Panc1 (cell line): ENCODE measurements at regions not wholly inside any gene's neighbourhood (a gene's known extent, or its start where the extent isn't known, plus 50 kb on each side); places are given as distances from the start of the nearest gene placed in this dataset.
A peak's percentile ranks its signal among the peaks of the same experiment; 100 is the strongest.
"Not testable (repeated sequence)": the region's sequence is repeated elsewhere in the genome, so short reads cannot be mapped to it uniquely, and the experiment has no call there.

Experiments
- ATAC-seq: fragments of 200-7000 bp; cut with Tn5 transposase; 2 replicates; pipeline ENCODE4 v1.9.1; 2020; ENCODE audit warnings: mild to moderate bottlenecking, moderate library complexity
- BruUV-seq: library from RNA; stranded (reverse); fragments of 400-500 nt; replicated peaks from 2 replicates; lab custom pipeline; 2021; lab: Mats Ljungman, UMichigan
- CTCF ChIA-PET: fragments of 300-600 bp; sonication (Branson Sonifier 250); formaldehyde crosslinking; loops from one replicate; lab custom pipeline; 2022; ENCODE audit warnings: antibody characterized with exemption; lab: Charles Lee
- POLR2A ChIA-PET: fragments of 300-600 bp; sonication (Branson Sonifier 250); formaldehyde crosslinking; loops from one replicate; lab custom pipeline; 2022; ENCODE audit warnings: antibody characterized with exemption; lab: Charles Lee
- DNase-seq: peaks from one replicate; pipeline ENCODE4 v3.0.0-alpha.2; 2010; ENCODE audit warnings: low read depth, low spot score
- H3K27ac ChIP-seq: 2 replicates; pipeline ENCODE4 v1.5.1; 2011; ENCODE audit warnings: mild to moderate bottlenecking, low read length, inconsistent platforms
- H3K27me3 ChIP-seq: fragments of 200-500 bp; sonication (Bioruptor generic); 2 replicates; pipeline ENCODE4 v1.6.0; 2014; ENCODE audit warnings: low read length, inconsistent platforms; ENCODE audit not compliant: control insufficient read depth, insufficient read depth
- H3K36me3 ChIP-seq: fragments of 200-500 bp; sonication (Bioruptor generic); 2 replicates; pipeline ENCODE4 v1.5.1; 2014; ENCODE audit warnings: inconsistent platforms, mild to moderate bottlenecking, low read length, moderate library complexity; ENCODE audit not compliant: control insufficient read depth, insufficient read depth
- H3K4me1 ChIP-seq: 2 replicates; pipeline ENCODE4 v1.5.1; 2011; ENCODE audit warnings: inconsistent platforms, mild to moderate bottlenecking, low read length, moderate library complexity; ENCODE audit not compliant: control insufficient read depth, insufficient read depth
- H3K4me3 ChIP-seq, 2 experiments: 2 replicates each; pipeline ENCODE4 v1.5.1; 2011 to 2012; ENCODE audit warnings: low read depth in 2 of 2, low read length in 2 of 2, mild to moderate bottlenecking in 2 of 2, inconsistent platforms in 1 of 2, moderate library complexity in 1 of 2
- H3K9me3 ChIP-seq: fragments of 200-500 bp; sonication (Bioruptor generic); 2 replicates; pipeline ENCODE4 v1.5.1; 2014; ENCODE audit warnings: low read depth, mild to moderate bottlenecking, inconsistent platforms, low read length, moderate library complexity; ENCODE audit not compliant: control insufficient read depth, insufficient read depth
- in situ Hi-C: cut with HindIII; loops from 2 replicates; pipeline ENCODE4 v1.10.0; 2016; ENCODE audit warnings: low sequenced_read_pairs, low pct_unique_long_range_greater_than_20kb
- intact Hi-C: fragments of 100-400 bp; cut with micrococcal nuclease; formaldehyde crosslinking; loops from one replicate; pipeline ENCODE4 v1.10.0; 2022; ENCODE audit not compliant: unreplicated experiment

DNA sequence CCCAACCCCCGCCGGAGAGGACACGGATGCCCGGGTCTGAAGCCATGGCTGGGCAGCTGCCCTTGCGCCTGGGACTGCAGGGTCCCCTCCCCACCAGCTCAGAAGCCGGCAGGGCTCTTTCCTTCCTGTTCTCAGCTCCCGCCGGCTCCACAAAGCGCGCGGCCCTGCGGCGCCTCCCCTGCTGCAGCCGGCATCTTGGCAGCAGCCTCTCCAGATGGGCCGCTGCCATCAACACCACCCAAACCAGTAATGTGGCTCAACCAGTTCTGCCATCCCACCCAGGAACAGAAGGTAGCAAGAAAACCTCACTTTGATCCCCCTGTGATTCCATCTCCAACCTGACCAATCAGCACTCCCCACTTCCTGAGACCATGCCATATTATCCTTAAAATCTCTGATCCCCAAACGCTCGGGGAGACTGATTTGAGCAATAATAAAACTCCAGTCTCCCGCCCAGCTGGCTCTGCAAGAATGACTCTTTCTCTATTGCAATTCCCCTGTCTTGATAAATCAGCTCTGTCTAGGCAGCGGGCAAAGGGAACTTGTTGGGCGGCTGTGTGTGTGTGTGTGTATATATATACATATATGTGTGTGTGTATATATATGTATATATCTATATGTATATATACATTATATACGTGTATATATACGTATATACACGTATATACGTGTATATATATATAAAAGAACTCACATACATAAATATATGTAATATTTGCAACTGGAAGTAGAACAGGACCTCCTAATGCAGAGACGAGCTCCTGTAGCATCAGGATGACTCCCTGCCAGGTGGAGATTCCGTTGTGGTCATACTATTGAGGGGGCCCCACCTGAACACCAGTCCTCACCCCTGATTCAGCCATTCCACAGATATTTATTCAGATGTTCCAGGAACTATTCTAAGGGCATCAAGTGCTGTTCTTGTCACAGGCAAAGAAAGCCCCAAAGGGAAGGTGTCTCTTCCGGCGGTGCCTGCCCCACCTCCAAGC is 1674.9 kb downstream of the SPATA31A7 start:
- H3K9me3 ChIP-seq, intact Hi-C loops, DNase-seq, CTCF ChIA-PET, BruUV-seq, H3K27me3 ChIP-seq, H3K27ac ChIP-seq, H3K36me3 ChIP-seq, POLR2A ChIA-PET, H3K4me1 ChIP-seq, in situ Hi-C loops: not testable (repeated sequence)
- peak; percentile 89 for ATAC-seq
- peak overlapping the region; percentile 26 to 47 for H3K4me3 ChIP-seq

DNA sequence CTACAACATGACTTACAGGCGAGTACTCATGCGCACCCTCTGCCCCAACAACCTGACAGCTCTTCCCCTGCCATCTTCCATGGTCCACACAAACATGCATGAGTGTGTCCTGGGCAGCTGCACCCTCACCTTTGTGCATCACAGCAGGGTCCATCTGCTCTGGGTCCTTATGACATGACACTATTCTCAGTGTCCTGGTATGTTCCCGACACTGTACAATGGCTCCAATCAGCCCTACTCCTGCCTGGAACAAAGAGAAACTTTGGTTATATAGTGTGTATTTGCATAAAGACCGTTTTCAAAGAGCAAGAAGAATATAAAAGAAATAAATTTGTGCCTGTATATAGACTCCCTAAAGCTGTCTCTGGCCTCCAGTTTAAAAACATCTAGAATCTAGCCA is 1679.2 kb downstream of the SPATA31A7 start:
- CTCF ChIA-PET, in situ Hi-C loops, DNase-seq, H3K27me3 ChIP-seq, H3K9me3 ChIP-seq, H3K4me1 ChIP-seq, H3K36me3 ChIP-seq, BruUV-seq, ATAC-seq, H3K4me3 ChIP-seq, intact Hi-C loops, POLR2A ChIA-PET, H3K27ac ChIP-seq: not testable (repeated sequence)

GRCh38 chr9:62871765-62872164 is 1681.9 kb downstream of the SPATA31A7 start:
- intact Hi-C loops, H3K4me3 ChIP-seq, H3K9me3 ChIP-seq, ATAC-seq, POLR2A ChIA-PET, H3K27ac ChIP-seq, CTCF ChIA-PET, H3K27me3 ChIP-seq, in situ Hi-C loops, BruUV-seq, DNase-seq, H3K4me1 ChIP-seq, H3K36me3 ChIP-seq: not testable (repeated sequence)

DNA sequence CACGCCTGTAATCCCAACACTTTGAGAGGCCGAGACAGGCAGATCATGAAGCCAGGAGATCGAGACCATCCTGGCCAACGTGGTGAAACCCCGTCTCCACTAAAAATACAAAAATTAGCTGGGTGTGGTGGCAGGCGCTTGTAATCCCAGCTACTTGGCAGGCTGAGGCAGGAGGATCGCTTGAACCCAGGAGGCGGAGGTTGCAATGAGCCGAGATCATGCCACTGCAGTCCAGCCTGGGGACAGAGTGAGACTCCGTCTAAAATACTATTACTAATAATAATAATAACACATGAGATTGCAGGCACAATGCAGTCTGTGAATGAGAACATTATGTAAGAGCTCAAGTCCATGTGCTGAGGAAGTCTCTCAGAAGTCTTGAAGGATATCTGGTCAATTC is 1684.4 kb downstream of the SPATA31A7 start:
- H3K4me3 ChIP-seq, CTCF ChIA-PET, in situ Hi-C loops, H3K27me3 ChIP-seq, H3K9me3 ChIP-seq, ATAC-seq, BruUV-seq, intact Hi-C loops, H3K27ac ChIP-seq, H3K4me1 ChIP-seq, DNase-seq, H3K36me3 ChIP-seq, POLR2A ChIA-PET: not testable (repeated sequence)

GRCh38 chr9:62874745-62875599 is 1685.1 kb downstream of the SPATA31A7 start:
- in situ Hi-C loops, H3K36me3 ChIP-seq, H3K4me1 ChIP-seq, ATAC-seq, intact Hi-C loops, CTCF ChIA-PET, DNase-seq, BruUV-seq, H3K9me3 ChIP-seq, H3K4me3 ChIP-seq, H3K27me3 ChIP-seq, H3K27ac ChIP-seq, POLR2A ChIA-PET: not testable (repeated sequence)

DNA sequence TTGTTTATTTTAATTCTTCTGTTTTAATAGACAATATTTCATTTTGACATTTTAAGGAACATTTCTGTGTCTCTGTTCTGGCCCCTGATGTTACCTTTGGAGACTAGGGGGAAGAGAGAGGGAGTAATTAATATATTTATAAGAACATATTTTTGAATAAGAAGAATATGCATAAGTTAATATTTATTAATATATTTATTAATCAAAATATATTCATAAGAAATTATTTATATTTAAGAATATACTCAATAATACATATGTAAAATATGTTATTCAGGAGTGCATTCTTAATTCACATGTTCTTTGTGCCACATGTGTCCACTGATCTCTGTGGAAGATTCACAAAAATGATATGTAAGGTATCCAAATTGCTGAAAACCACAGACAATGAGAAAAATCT is 1687.7 kb downstream of the SPATA31A7 start:
- ATAC-seq, H3K9me3 ChIP-seq, POLR2A ChIA-PET, H3K4me3 ChIP-seq, in situ Hi-C loops, H3K27ac ChIP-seq, DNase-seq, H3K36me3 ChIP-seq, BruUV-seq, intact Hi-C loops, H3K4me1 ChIP-seq, CTCF ChIA-PET, H3K27me3 ChIP-seq: not testable (repeated sequence)

DNA sequence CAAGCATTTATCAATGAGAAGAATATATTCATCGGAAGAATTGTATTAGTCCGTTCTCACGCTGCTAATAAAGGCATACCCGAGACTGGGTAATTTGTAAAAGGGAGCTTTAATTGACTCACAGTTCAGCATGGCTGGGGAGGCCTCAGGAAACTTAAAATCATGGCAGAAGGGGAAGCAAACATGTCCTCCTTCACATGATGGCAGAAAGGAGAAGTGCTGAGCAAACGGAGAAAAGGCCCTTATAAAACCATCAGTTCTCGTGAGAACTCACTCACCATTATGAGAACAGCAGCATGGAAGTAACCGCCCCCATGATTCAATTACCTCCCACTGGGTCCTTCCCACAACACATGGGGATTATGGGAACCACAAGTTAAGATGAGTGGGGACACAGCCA is 1688.2 kb downstream of the SPATA31A7 start:
- POLR2A ChIA-PET = not testable (repeated sequence)

More for the DNA sequence above, 1688.2 kb downstream of the SPATA31A7 start:
- BruUV-seq, DNase-seq, H3K4me1 ChIP-seq, H3K27ac ChIP-seq, intact Hi-C loops, ATAC-seq, CTCF ChIA-PET, in situ Hi-C loops, H3K36me3 ChIP-seq, H3K4me3 ChIP-seq, H3K9me3 ChIP-seq, H3K27me3 ChIP-seq: not testable (repeated sequence)
